PFSK-1 (cell line): ENCODE measurements at regions not wholly inside any gene's neighbourhood (a gene's known extent, or its start where the extent isn't known, plus 50 kb on each side); places are given as distances from the start of the nearest gene placed in this dataset.

Experiments
- FOXP2 ChIP-seq: optimal IDR thresholded peaks from 2 replicates; pipeline ENCODE3; 2011; ENCODE audit warnings: borderline replicate concordance, control low read depth, inconsistent platforms; ENCODE audit not compliant: insufficient read depth; ENCODE audit errors: extremely low read length, extremely low read depth
- POLR2AphosphoS5 ChIP-seq: IDR thresholded peaks from 2 replicates; pipeline ENCODE4 v1.6.1; 2012; ENCODE audit warnings: low read depth, mild to moderate bottlenecking, control low read depth, low read length, moderate library complexity
- REST ChIP-seq, 2 experiments: IDR thresholded peaks; 2 replicates each; pipeline versions ENCODE4 v1.6.1 to v1.8.0; 2011 to 2012; ENCODE audit warnings: low read depth in 2 of 2, low read length in 2 of 2, control low read depth in 1 of 2, inconsistent platforms in 1 of 2, mild to moderate bottlenecking in 1 of 2, moderate library complexity in 1 of 2; ENCODE audit not compliant: insufficient read depth in 1 of 2
- SIN3A ChIP-seq: IDR thresholded peaks from 2 replicates; pipeline ENCODE4 v1.6.1; 2012; ENCODE audit warnings: mild to moderate bottlenecking, low read length, moderate library complexity, borderline replicate concordance; ENCODE audit not compliant: insufficient read depth
- TAF1 ChIP-seq: IDR thresholded peaks from 2 replicates; pipeline ENCODE4 v1.6.1; 2012; ENCODE audit warnings: low read length, control low read depth, borderline replicate concordance; ENCODE audit not compliant: insufficient read depth

- TF ChIP-seq SIN3A: no peak
- no peak for TF ChIP-seq POLR2AphosphoS5
- TF ChIP-seq REST (IDR thresholded peaks at IDR 0.05; ENCODE audit: insufficient read depth in 1 of 2, low read depth in 2 of 2, low read length in 2 of 2): no peak
- TF ChIP-seq FOXP2: no peak
- no peak for TF ChIP-seq TAF1
Observed at GRCh38 chr4:137705171-137705783, 173.0 kb upstream of the PCDH18 start.

- TF ChIP-seq SIN3A: no peak
- no peak for TF ChIP-seq TAF1
- TF ChIP-seq REST (IDR thresholded peaks at IDR 0.05; ENCODE audit: insufficient read depth in 1 of 2, low read depth in 2 of 2, low read length in 2 of 2): no peak
- TF ChIP-seq POLR2AphosphoS5: no peak
- no peak for TF ChIP-seq FOXP2
Observed at GRCh38 chr4:137703195-137703594, 170.9 kb upstream of the PCDH18 start.

GRCh38 chr4:137702512-137702911, 170.2 kb upstream of the PCDH18 start:
- no peak for TF ChIP-seq FOXP2
- no peak for TF ChIP-seq SIN3A
- no peak for TF ChIP-seq POLR2AphosphoS5
- no peak for TF ChIP-seq TAF1
- TF ChIP-seq REST (IDR thresholded peaks at IDR 0.05; ENCODE audit: insufficient read depth in 1 of 2, low read depth in 2 of 2, low read length in 2 of 2): no peak

- TF ChIP-seq TAF1 (no peak), REST (IDR thresholded peaks at IDR 0.05; ENCODE audit: insufficient read depth in 1 of 2, low read depth in 2 of 2, low read length in 2 of 2) (no peak), FOXP2 (no peak), SIN3A (no peak), POLR2AphosphoS5 (no peak)
Observed at GRCh38 chr4:137701401-137701800, 169.1 kb upstream of the PCDH18 start.
